Activated naive CD8-positive, alpha-beta T cell (primary cell): ENCODE measurements at regions not wholly inside any gene's neighbourhood (a gene's known extent, or its start where the extent isn't known, plus 50 kb on each side); places are given as distances from the start of the nearest gene placed in this dataset.

Experiments used
- H3K27ac Mint-ChIP-seq: one replicate; pipeline ENCODE4 v1.8.0; 2021; ENCODE audit warnings: mixed read lengths
- H3K27me3 Mint-ChIP-seq: one replicate; pipeline ENCODE4 v1.8.0; 2021; ENCODE audit warnings: mixed read lengths
- H3K36me3 Mint-ChIP-seq: one replicate; pipeline ENCODE4 v1.8.0; 2021; ENCODE audit warnings: mixed read lengths
- H3K4me1 Mint-ChIP-seq: one replicate; pipeline ENCODE4 v1.8.0; 2021; ENCODE audit warnings: low read depth, mixed read lengths
- H3K4me3 Mint-ChIP-seq: one replicate; pipeline ENCODE4 v1.8.0; 2021; ENCODE audit warnings: mild to moderate bottlenecking, mixed read lengths
- H3K9me3 Mint-ChIP-seq: one replicate; pipeline ENCODE4 v1.8.0; 2021; ENCODE audit warnings: low read depth, mixed read lengths

DNA sequence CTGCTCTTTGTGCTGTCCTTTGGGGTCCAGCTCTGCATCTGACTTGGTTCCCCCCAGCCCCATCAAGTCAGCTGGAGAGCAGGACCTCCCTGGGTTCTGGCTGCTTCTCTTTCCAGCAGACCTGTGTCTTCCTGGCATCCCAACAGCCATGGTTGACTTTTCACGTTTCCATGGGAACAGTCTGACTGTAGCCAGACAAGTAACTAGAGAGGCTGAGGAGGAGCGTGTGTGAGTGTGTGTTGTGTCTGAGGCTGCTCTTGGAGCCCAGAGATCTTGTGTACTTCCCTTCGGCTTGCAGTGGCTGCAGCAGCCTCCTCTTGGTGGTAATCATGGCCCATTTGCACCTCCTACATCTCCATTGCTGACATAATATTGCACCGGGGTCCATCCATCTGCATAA, 332.0 kb downstream of the RPS24 start:
- Mint-ChIP-seq H3K4me1 (peaks cover 18% of the 10 kb centered on the region), H3K27ac (no peak overlapping the region), H3K27me3 (no peaks in the 10 kb centered on the region), H3K4me3 (no peak overlapping the region), H3K9me3 (no peaks in the 10 kb centered on the region), H3K36me3 (no peaks in the 10 kb centered on the region)

DNA sequence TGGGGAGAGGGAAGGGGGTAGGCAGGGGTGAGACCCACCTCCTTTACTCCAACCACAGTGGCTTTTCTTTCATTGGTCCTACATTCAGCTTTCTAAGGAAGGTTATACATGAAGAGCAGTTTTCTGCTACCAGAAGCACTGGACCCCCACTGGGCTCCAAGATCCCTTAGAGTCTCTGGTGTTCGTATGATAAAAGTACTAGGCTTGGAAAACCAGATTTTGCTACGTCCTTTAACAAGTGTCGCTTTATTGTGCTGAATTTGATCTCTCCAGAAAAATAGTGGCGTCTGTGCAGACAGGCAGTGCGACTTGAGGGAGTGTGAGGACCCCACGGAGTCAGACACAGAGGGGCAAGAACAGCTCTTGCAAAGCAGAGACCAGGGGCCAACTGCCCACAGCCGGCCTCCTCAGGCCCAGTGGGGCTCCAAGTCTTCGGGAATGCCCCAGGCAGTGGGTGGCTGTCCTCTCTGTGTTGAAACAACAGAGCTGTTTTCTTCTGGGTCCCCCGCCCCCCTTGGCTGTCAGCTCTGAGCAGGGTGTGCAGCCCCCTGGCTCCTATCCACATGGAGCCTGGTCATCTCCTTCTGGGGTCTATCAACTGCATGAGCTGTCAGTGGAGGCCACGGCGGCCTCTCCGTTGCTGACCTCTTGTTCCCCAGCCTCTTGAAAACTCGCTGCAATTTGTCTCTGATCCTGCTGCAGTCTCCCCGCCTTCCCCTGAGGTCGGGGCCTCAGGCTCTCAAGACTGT, 333.2 kb downstream of the RPS24 start:
- H3K36me3 Mint-ChIP-seq = no peaks in the 10 kb centered on the region
- no peaks in the 10 kb centered on the region for H3K27me3 Mint-ChIP-seq
- no peak overlapping the region for H3K4me3 Mint-ChIP-seq
- H3K9me3 Mint-ChIP-seq = no peaks in the 10 kb centered on the region
- peaks cover 11% of the 10 kb centered on the region for H3K4me1 Mint-ChIP-seq
- no peak overlapping the region for H3K27ac Mint-ChIP-seq

DNA sequence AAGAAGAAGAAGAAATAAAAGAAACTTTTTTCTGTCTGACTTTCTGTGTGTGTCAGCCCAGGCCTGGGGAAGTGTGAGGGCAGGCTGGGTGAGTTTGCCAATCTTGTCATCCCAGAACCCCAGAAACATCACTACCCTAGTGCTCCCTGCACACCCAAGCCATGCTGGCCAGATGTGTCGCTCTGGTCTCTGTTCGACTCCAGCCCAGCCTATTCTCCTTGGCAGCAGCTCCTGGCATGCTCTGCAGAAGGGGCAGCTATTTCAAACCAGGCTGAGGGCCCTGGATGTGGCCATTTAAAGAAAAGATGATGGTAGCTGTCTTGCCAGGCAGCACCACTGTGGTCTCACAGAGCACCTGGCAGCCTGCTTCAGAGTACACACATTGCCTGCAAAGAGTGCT, 334.1 kb downstream of the RPS24 start:
- peaks cover 2% of the 10 kb centered on the region for H3K4me1 Mint-ChIP-seq
- no peaks in the 10 kb centered on the region for H3K36me3 Mint-ChIP-seq
- no peaks in the 10 kb centered on the region for H3K9me3 Mint-ChIP-seq
- H3K27ac Mint-ChIP-seq = no peak overlapping the region
- H3K27me3 Mint-ChIP-seq = no peaks in the 10 kb centered on the region
- no peak overlapping the region for H3K4me3 Mint-ChIP-seq

DNA sequence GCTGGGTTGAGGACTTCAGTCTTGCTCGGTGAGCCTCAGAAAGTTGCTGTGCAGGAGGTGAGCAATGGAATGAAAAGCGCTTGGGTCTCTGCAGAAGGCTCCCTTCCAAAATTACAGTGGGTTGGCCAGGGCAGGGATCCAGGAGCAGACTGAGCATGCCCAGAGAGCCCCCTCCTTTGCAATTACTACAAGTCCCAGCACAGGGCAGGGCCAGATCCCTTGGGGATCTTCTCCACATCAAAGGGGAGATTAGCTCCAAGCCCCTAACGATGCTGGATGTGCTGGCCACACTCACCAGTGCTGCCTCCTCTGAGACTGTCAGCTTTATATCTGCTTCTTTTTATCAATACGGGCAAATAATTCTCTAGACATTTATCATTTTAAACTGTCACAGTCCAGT, 337.5 kb downstream of the RPS24 start:
- Mint-ChIP-seq H3K27me3 (no peaks in the 10 kb centered on the region), H3K9me3 (no peaks in the 10 kb centered on the region), H3K27ac (no peak overlapping the region), H3K36me3 (no peaks in the 10 kb centered on the region), H3K4me3 (no peak overlapping the region), H3K4me1 (no peaks in the 10 kb centered on the region)

DNA sequence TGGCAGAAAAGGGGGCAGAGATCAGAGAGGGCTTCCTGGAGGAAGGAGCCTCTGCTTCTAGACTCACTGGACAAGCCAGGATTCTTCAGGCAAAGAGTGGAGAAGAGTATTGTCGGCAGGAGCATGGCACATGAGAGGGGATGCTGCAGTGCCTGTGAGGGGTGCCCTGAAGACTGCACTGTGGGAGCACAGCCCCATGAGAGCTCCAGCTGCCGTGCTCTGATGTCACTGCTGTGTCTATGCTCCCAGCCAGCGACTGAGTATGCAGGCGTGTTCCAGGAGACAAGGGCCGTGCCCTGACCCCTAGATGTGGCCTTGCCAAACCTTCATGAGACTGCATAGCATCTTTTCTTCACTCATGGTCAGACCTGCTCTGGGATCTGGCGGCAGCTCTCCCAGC, 339.1 kb downstream of the RPS24 start:
- no peaks in the 10 kb centered on the region for H3K4me1 Mint-ChIP-seq
- H3K27me3 Mint-ChIP-seq = no peaks in the 10 kb centered on the region
- H3K9me3 Mint-ChIP-seq = no peaks in the 10 kb centered on the region
- no peak overlapping the region for H3K4me3 Mint-ChIP-seq
- no peak overlapping the region for H3K27ac Mint-ChIP-seq
- H3K36me3 Mint-ChIP-seq = no peaks in the 10 kb centered on the region

DNA sequence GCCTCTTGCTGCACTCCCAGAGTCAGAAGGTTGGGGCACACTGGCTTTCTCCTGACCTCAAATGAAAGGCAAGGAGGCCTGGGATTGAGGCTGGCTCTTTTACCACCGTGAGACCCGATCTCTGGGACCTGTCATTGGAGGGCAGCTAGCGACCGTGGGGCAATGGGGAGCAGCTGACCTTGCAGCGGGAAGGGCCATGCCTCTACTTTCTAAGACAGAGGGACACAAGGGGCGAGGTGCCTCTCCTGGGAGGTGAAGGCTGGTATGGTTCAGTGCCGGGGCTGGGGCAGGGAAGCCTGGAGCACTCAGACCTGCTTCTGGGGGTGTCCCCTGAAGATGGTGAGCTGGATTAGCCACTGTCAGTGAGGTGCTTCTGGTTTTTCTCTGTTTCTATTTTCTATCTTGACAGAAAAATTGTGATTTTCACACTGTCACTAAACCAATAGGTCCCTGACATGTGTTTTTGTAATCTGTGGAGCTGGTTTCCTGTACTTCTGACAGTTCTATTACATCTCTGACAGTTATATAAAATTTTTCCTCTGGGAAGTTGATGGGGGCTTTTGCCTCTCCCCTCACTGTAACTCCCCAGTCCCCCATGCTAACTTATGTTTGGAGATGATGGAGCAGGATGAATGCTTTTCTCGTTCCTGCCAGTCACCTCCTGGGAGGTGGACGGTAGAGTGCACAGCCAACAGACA, 340.8 kb downstream of the RPS24 start:
- Mint-ChIP-seq H3K27ac (no peak overlapping the region), H3K9me3 (peaks cover 4% of the 10 kb centered on the region), H3K4me3 (no peak overlapping the region), H3K4me1 (no peaks in the 10 kb centered on the region), H3K27me3 (no peaks in the 10 kb centered on the region), H3K36me3 (no peaks in the 10 kb centered on the region)

DNA sequence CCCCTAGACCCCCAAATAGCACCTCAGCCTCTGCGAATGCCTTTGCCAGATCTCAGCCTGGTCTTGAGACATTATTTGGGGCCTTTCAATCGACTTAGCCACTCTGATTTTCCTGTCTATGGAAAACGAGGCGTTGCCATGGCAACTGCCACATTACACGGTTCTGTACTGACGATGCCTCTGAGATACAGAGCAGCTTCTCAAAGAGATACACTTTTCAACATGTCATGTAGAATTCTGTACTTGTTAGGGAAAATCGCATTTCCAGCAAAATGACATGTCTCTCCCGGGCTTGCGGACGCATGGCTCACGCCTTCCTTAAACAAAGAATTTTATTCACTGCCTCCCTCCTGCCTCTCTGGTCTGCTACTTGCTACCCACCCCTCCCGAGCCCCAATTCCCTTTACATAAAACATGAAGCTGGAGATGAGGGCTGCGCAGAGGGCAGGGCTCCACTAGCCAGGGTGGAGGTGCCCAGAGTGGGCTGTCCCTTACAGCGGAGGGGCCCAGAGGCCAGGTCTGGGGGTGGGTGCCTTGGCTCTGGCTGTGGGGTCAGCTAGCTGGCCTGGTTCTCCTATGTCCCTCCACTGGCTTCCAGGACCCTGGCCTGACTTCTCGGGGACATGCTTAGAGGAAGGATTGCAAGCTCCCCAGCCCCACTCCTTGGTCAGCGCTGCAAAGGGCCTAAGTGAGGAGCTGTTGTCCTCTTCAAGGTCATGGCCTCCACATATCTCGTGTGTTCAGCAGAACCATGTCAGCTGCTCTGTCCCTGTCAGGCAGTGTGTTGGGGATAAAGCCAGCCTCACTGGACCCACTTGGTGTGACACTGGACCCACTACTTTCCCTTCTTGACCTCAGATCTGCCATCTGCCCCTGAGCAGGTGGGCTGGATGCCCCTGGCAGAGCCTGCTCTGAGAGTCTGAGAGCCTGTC, 342.5 kb downstream of the RPS24 start:
- no peaks in the 10 kb centered on the region for H3K27me3 Mint-ChIP-seq
- no peak overlapping the region for H3K4me3 Mint-ChIP-seq
- no peaks in the 10 kb centered on the region for H3K4me1 Mint-ChIP-seq
- no peak overlapping the region for H3K27ac Mint-ChIP-seq
- H3K36me3 Mint-ChIP-seq = no peaks in the 10 kb centered on the region
- H3K9me3 Mint-ChIP-seq = peaks cover 4% of the 10 kb centered on the region

DNA sequence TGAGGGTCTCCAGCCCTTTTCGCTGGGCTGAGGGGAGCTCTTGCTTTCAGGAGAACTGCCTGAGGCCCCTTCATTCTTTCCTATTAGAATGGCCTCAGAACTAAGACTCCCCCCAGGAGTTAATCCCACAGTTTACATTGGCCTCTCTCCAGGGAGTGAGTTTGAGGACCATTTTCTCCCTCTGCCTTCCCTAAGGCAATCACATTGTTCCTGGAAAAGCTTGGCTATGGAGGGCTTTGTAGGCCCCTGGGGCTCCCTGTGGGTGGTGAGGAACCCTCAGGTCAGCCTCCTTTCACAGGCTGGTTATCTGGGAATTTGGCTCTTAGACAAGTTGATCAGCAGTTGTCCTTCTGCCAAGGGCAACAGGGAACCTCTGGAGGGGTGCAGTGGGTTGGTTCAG, 343.7 kb downstream of the RPS24 start:
- H3K36me3 Mint-ChIP-seq = no peaks in the 10 kb centered on the region
- no peaks in the 10 kb centered on the region for H3K4me1 Mint-ChIP-seq
- peaks cover 4% of the 10 kb centered on the region for H3K9me3 Mint-ChIP-seq

DNA sequence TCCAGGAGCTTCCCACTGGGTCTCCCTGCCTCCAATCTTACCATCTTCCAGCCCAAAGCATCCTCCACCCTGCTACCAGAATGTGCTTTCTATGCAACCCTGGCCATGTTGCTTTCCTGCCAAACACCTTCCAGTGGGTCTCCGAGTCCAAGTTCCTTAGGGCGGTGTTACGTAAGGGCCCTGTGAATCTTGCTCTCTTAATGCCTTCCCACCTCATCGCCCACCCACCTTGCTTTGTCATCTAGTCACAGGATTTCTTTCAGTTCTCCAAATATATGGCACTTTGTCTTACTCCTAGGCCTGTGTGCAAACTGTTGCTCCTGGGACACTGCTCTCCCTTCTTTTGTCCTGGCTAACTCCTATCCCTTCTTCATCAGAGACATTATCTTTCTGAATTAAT, 344.5 kb downstream of the RPS24 start:
- Mint-ChIP-seq H3K4me3 (no peak overlapping the region), H3K4me1 (no peaks in the 10 kb centered on the region), H3K9me3 (peaks cover 4% of the 10 kb centered on the region), H3K27ac (no peak overlapping the region), H3K36me3 (no peaks in the 10 kb centered on the region), H3K27me3 (no peaks in the 10 kb centered on the region)

More for the DNA sequence above, 343.7 kb downstream of the RPS24 start:
- H3K27me3 Mint-ChIP-seq = no peaks in the 10 kb centered on the region
- H3K4me3 Mint-ChIP-seq = no peak overlapping the region
- no peak overlapping the region for H3K27ac Mint-ChIP-seq

DNA sequence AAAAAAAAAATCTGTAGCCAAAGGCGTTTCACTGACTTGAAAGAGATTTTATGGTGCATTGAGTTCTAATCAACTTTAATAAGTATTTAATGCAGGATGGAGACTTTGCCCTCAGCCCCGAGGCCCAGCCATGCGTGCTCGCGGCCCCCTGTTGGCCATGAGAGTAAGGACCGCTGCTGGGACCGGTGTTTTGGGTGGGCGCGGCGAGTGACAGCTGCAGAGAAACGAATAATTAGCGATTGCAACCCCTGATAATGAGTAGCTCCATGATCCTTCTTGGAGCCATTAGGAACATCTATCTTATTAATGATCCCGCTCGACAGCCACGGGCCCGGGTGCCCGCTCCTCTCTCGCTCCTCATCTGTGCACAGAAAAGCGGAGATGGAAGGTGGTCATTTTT, 347.4 kb downstream of the RPS24 start:
- no peaks in the 10 kb centered on the region for H3K36me3 Mint-ChIP-seq
- no peak overlapping the region for H3K4me3 Mint-ChIP-seq
- H3K9me3 Mint-ChIP-seq = peaks cover 4% of the 10 kb centered on the region
- no peaks in the 10 kb centered on the region for H3K4me1 Mint-ChIP-seq
- H3K27ac Mint-ChIP-seq = no peak overlapping the region
- no peaks in the 10 kb centered on the region for H3K27me3 Mint-ChIP-seq

DNA sequence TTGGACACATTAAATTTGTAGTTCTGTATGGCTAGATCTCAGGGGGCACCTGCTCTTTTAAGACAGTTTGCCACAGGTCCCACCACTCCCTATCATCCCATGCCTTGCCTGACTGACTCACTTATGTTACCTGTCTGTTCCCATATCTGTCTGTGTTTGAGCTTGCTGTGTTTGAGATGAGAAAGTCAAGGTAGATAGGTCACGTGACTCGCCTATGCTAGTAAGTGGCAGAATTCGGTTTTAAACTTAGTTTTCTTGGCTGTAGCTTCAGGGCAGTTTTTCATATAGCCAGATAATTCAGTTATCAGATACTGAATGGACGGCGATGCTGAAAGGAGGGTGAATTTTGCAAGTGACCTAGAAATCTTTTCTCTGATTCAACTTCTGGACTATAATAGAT, 348.4 kb downstream of the RPS24 start:
- no peaks in the 10 kb centered on the region for H3K27me3 Mint-ChIP-seq
- H3K27ac Mint-ChIP-seq = no peak overlapping the region
- no peaks in the 10 kb centered on the region for H3K36me3 Mint-ChIP-seq

DNA sequence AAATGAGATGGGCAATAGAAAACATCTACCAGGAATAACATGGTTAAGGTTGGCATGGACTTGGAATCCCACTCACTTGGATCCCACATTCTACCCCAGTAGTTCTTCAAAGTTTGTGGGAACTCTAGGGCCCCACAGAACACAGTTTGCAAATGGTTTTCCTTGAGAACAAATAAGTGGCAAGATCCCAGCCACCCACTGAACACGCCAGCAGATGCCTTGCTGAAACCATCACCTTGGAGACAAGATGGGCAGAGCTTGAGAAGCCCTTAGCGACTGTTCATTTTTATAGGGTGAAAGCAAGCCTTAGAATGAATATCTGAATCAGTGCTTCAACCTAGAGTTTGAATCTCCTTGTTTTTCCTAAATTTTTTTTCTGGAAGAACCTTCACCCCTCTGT, 349.1 kb downstream of the RPS24 start:
- H3K4me1 Mint-ChIP-seq = no peaks in the 10 kb centered on the region

More for the DNA sequence above, 348.4 kb downstream of the RPS24 start:
- peaks cover 4% of the 10 kb centered on the region for H3K9me3 Mint-ChIP-seq
- H3K4me3 Mint-ChIP-seq = no peak overlapping the region
- H3K4me1 Mint-ChIP-seq = no peaks in the 10 kb centered on the region

DNA sequence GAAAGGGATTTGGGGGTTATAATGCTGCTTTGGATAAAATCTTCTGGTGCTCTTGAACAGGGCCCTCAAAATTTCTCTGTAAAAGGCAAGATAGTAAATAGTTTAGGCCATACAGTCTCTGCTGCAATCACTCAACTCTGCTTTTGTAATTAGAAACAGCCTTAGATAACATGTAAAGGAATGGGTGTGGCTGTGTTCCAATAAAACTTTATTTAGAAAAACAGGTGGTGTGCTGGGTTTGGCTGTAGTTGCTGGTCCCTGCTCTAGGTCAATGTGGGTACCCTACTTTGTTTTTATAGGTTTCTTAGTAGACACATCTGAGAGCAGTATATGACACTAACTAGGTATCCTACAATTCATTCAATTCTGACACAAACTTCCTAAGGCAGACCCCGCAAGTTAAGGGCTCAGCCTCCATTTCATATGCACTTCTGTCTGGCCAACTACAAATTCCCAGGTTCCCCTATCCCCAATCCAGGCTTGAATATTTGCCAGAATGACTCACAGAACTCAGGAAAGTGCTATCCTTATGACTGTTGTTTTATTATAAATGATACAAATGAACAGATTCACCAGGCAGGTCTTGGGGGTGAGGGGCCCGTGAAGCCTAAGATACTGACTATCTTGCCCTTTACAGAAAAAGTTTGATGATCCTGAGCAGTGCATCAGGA, 349.9 kb downstream of the RPS24 start:
- Mint-ChIP-seq H3K36me3 (no peaks in the 10 kb centered on the region), H3K9me3 (peaks cover 4% of the 10 kb centered on the region), H3K4me3 (no peak overlapping the region), H3K27ac (no peak overlapping the region), H3K27me3 (peaks cover 3% of the 10 kb centered on the region), H3K4me1 (no peaks in the 10 kb centered on the region)

More for the DNA sequence above, 349.1 kb downstream of the RPS24 start:
- H3K4me3 Mint-ChIP-seq = no peak overlapping the region
- peaks cover 3% of the 10 kb centered on the region for H3K27me3 Mint-ChIP-seq
- peaks cover 4% of the 10 kb centered on the region for H3K9me3 Mint-ChIP-seq
- H3K36me3 Mint-ChIP-seq = no peaks in the 10 kb centered on the region
- no peak overlapping the region for H3K27ac Mint-ChIP-seq

DNA sequence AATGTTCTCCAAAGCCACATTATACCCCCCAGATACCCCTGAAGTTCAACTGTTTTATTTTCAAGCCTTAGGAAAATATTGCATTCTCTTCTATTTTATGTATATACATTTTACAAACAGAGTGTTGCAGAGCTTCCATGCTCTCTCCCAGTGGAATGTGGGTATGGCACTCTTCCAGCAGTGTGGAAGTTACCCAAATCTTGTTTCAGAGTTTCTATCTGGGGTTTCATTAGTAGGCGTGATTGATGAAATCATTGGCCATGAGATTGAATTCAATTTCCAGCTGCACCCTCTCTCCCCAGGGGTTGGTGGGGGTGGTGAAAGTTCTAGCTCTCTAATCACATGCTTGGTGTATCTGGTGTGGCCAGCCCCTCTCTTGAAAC, 350.4 kb downstream of the RPS24 start:
- Mint-ChIP-seq H3K27ac (no peak overlapping the region), H3K36me3 (no peaks in the 10 kb centered on the region), H3K27me3 (peaks cover 3% of the 10 kb centered on the region), H3K4me1 (no peaks in the 10 kb centered on the region), H3K4me3 (no peak overlapping the region), H3K9me3 (peaks cover 2% of the 10 kb centered on the region)
